ENCODE measurements at regions not wholly inside any gene's neighbourhood (a gene's known extent, or its start where the extent isn't known, plus 50 kb on each side); places are given as distances from the start of the nearest gene placed in this dataset.

GRCh38 chr3:21877214-21877754 is 126.3 kb upstream of the ZNF385D start:
- H3K27me3 Mint-ChIP-seq = no peaks in the 10 kb centered on the region
- H3K36me3 Mint-ChIP-seq (ENCODE audit: low read depth) = no peaks in the 10 kb centered on the region
- H3K9me3 Mint-ChIP-seq = peaks cover 13% of the 10 kb centered on the region
- no peak overlapping the region for H3K27ac Mint-ChIP-seq
- no peaks in the 10 kb centered on the region for H3K4me1 Mint-ChIP-seq (ENCODE audit: low read depth)
- H3K4me3 Mint-ChIP-seq = no peak overlapping the region

- Mint-ChIP-seq H3K4me1 (ENCODE audit: low read depth) (no peaks in the 10 kb centered on the region), H3K36me3 (ENCODE audit: low read depth) (no peaks in the 10 kb centered on the region), H3K4me3 (no peak overlapping the region), H3K9me3 (peaks cover 8% of the 10 kb centered on the region), H3K27ac (no peak overlapping the region), H3K27me3 (no peaks in the 10 kb centered on the region)
Observed at GRCh38 chr3:21879184-21879886, 128.3 kb upstream of the ZNF385D start.

DNA sequence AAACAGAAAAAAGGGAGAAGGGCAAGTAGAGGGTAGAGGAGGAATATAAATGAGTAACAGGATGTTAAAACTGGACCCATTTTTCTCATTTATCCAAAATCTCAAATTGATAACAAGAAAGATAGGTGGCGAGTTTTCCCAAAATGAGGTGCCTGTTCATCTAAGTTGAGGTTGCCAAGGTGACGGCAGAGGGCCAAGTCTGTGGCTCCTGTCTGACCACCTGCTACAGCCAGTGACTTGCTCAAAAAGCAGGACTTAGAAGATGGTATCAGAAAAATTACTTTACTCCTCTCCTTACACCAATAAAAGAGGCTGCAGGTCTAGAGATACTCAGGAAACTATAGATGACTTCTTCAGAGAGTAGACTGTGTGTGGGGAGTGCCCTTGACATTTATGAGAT is 137.6 kb upstream of the ZNF385D start:
- H3K4me1 Mint-ChIP-seq (ENCODE audit: low read depth) = no peaks in the 10 kb centered on the region
- H3K27ac Mint-ChIP-seq = no peak overlapping the region
- no peaks in the 10 kb centered on the region for H3K27me3 Mint-ChIP-seq
- no peaks in the 10 kb centered on the region for H3K36me3 Mint-ChIP-seq (ENCODE audit: low read depth)
- no peak overlapping the region for H3K4me3 Mint-ChIP-seq
- no peaks in the 10 kb centered on the region for H3K9me3 Mint-ChIP-seq

- Mint-ChIP-seq H3K27ac (no peak overlapping the region), H3K4me3 (no peak overlapping the region), H3K9me3 (no peaks in the 10 kb centered on the region), H3K4me1 (ENCODE audit: low read depth) (no peaks in the 10 kb centered on the region), H3K36me3 (ENCODE audit: low read depth) (no peaks in the 10 kb centered on the region), H3K27me3 (no peaks in the 10 kb centered on the region)
Observed at GRCh38 chr3:21889166-21889565, 138.2 kb upstream of the ZNF385D start.

GRCh38 chr3:21892104-21892503 is 141.1 kb upstream of the ZNF385D start:
- peaks cover 3% of the 10 kb centered on the region for H3K9me3 Mint-ChIP-seq
- H3K36me3 Mint-ChIP-seq (ENCODE audit: low read depth) = no peaks in the 10 kb centered on the region
- H3K27ac Mint-ChIP-seq = no peak overlapping the region
- no peak overlapping the region for H3K4me3 Mint-ChIP-seq
- no peaks in the 10 kb centered on the region for H3K4me1 Mint-ChIP-seq (ENCODE audit: low read depth)
- no peaks in the 10 kb centered on the region for H3K27me3 Mint-ChIP-seq

GRCh38 chr3:21893242-21893641 is 142.2 kb upstream of the ZNF385D start:
- H3K4me1 Mint-ChIP-seq (ENCODE audit: low read depth) = no peaks in the 10 kb centered on the region
- no peaks in the 10 kb centered on the region for H3K27me3 Mint-ChIP-seq
- H3K9me3 Mint-ChIP-seq = peaks cover 3% of the 10 kb centered on the region
- no peaks in the 10 kb centered on the region for H3K36me3 Mint-ChIP-seq (ENCODE audit: low read depth)
- no peak overlapping the region for H3K27ac Mint-ChIP-seq
- H3K4me3 Mint-ChIP-seq = no peak overlapping the region

- Mint-ChIP-seq H3K27me3 (no peaks in the 10 kb centered on the region), H3K9me3 (peaks cover 3% of the 10 kb centered on the region), H3K4me3 (no peak overlapping the region), H3K36me3 (ENCODE audit: low read depth) (no peaks in the 10 kb centered on the region), H3K4me1 (ENCODE audit: low read depth) (no peaks in the 10 kb centered on the region), H3K27ac (no peak overlapping the region)
Observed at GRCh38 chr3:21894459-21895340, 143.7 kb upstream of the ZNF385D start.

GRCh38 chr3:21898316-21898715 is 147.3 kb upstream of the ZNF385D start:
- Mint-ChIP-seq H3K27me3 (no peaks in the 10 kb centered on the region), H3K9me3 (peaks cover 3% of the 10 kb centered on the region), H3K4me1 (ENCODE audit: low read depth) (no peaks in the 10 kb centered on the region), H3K36me3 (ENCODE audit: low read depth) (no peaks in the 10 kb centered on the region), H3K4me3 (no peak overlapping the region), H3K27ac (no peak overlapping the region)

DNA sequence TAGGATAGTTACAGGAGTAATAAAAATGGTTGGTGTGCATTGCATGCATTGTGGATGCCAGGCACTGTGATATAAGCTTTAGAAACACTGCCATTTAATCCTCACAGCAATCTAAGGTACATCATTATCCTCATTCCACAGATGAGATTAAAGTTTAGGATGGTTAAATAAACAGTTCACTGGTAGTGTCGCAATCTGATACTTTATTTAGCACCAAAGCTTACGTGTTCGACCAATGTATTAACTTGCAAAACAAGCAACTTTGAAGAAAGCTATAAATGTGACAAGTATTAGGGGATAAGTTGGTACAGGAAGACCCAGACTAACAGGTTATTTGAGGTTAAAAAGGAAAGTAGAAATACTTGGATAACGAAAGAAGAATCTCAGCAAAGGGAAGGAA is 150.5 kb upstream of the ZNF385D start:
- Mint-ChIP-seq H3K9me3 (peaks cover 4% of the 10 kb centered on the region), H3K27ac (no peak overlapping the region), H3K4me3 (no peak overlapping the region), H3K27me3 (no peaks in the 10 kb centered on the region), H3K4me1 (ENCODE audit: low read depth) (no peaks in the 10 kb centered on the region), H3K36me3 (ENCODE audit: low read depth) (no peaks in the 10 kb centered on the region)

DNA sequence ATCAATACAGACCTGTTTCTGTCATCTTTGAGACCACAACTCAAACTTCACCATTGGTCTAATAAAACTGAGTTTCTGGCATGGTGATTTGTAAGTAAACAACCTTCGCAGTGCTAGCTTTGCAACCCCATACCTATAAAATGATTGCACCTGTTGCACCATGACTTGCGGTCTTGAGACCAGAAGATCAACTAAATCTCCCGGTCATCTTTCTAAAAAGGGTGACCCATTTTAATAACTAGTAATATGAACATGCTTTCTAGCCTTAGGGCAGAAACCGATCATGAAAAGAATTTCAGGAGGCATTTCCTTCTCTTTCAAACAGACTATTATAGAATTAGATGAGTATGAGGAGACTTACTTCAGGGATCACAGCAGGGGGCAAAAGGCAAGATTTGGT is 151.9 kb upstream of the ZNF385D start:
- peaks cover 4% of the 10 kb centered on the region for H3K9me3 Mint-ChIP-seq
- no peaks in the 10 kb centered on the region for H3K4me1 Mint-ChIP-seq (ENCODE audit: low read depth)
- no peak overlapping the region for H3K27ac Mint-ChIP-seq
- H3K36me3 Mint-ChIP-seq (ENCODE audit: low read depth) = no peaks in the 10 kb centered on the region
- H3K4me3 Mint-ChIP-seq = no peak overlapping the region
- H3K27me3 Mint-ChIP-seq = no peaks in the 10 kb centered on the region

GRCh38 chr3:21909096-21909495 is 158.1 kb upstream of the ZNF385D start:
- Mint-ChIP-seq H3K36me3 (ENCODE audit: low read depth) (no peaks in the 10 kb centered on the region), H3K27me3 (no peaks in the 10 kb centered on the region), H3K4me1 (ENCODE audit: low read depth) (no peaks in the 10 kb centered on the region), H3K9me3 (peaks cover 4% of the 10 kb centered on the region), H3K4me3 (no peak overlapping the region), H3K27ac (no peak overlapping the region)

- H3K27me3 Mint-ChIP-seq = no peaks in the 10 kb centered on the region
- H3K4me1 Mint-ChIP-seq (ENCODE audit: low read depth) = no peaks in the 10 kb centered on the region
- no peak overlapping the region for H3K27ac Mint-ChIP-seq
- no peaks in the 10 kb centered on the region for H3K9me3 Mint-ChIP-seq
- H3K36me3 Mint-ChIP-seq (ENCODE audit: low read depth) = no peaks in the 10 kb centered on the region
- H3K4me3 Mint-ChIP-seq = no peak overlapping the region
Observed at GRCh38 chr3:21912711-21913110, 161.7 kb upstream of the ZNF385D start.

DNA sequence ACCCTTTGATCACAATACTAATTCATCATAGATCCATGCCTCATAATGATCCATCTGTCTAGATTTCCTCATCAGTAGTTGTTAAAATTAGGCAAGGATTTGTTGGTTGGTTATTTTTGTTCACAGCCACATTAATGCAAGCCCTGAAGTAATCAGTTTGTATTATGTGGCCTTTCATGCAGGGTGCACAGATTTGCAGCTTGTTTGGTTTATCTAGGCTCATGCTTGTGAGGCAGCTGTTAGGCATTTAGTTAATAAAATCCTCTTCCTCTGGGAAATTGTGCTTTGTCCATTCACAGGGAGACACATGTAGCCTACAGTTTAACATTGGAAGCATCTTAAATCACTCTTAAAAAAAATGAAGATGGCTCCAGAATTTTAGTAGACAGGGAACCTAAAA is 162.8 kb upstream of the ZNF385D start:
- H3K36me3 Mint-ChIP-seq (ENCODE audit: low read depth) = no peaks in the 10 kb centered on the region
- no peaks in the 10 kb centered on the region for H3K4me1 Mint-ChIP-seq (ENCODE audit: low read depth)
- no peak overlapping the region for H3K27ac Mint-ChIP-seq
- H3K27me3 Mint-ChIP-seq = no peaks in the 10 kb centered on the region
- no peak overlapping the region for H3K4me3 Mint-ChIP-seq
- no peaks in the 10 kb centered on the region for H3K9me3 Mint-ChIP-seq

- Mint-ChIP-seq H3K4me1 (ENCODE audit: low read depth) (no peaks in the 10 kb centered on the region), H3K27me3 (no peaks in the 10 kb centered on the region), H3K4me3 (no peak overlapping the region), H3K36me3 (ENCODE audit: low read depth) (no peaks in the 10 kb centered on the region), H3K27ac (no peak overlapping the region), H3K9me3 (no peaks in the 10 kb centered on the region)
Observed at GRCh38 chr3:21914451-21914850, 163.4 kb upstream of the ZNF385D start.

DNA sequence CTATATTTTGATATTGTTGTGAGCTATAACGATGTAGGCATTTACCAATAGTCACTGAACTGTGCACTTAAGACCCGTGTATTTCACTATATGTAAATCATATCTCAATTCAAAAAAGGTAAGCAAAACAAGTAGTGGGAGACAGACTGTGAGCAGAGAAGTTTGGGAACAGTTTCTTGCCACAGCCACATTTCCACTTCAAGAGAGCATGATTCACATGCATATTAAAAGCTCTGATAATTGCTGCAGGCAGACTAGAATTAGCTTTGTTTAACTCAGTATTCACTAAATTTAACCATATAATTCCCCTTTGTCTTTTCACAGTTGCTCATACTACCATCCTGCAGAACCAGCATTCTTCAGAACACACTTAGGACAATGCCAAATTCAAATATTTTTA is 168.4 kb upstream of the ZNF385D start:
- H3K4me3 Mint-ChIP-seq = no peak overlapping the region
- H3K27me3 Mint-ChIP-seq = no peaks in the 10 kb centered on the region
- H3K36me3 Mint-ChIP-seq (ENCODE audit: low read depth) = no peaks in the 10 kb centered on the region
- H3K27ac Mint-ChIP-seq = no peak overlapping the region
- peaks cover 3% of the 10 kb centered on the region for H3K9me3 Mint-ChIP-seq
- no peaks in the 10 kb centered on the region for H3K4me1 Mint-ChIP-seq (ENCODE audit: low read depth)
